Stimulated activated CD8-positive, alpha-beta memory T cell treated with anti-CD3 and anti-CD28 coated beads, Interleukin-15, amount 100 ng/mL, for 1 hour (primary cell): ENCODE measurements at regions not wholly inside any gene's neighbourhood (a gene's known extent, or its start where the extent isn't known, plus 50 kb on each side); places are given as distances from the start of the nearest gene placed in this dataset.

Experiments
- DNase-seq: peaks from one replicate; pipeline ENCODE4 v3.0.0-alpha.2; 2020; ENCODE audit warnings: low read depth

GRCh38 chr12:76219806-76220205, 128.4 kb downstream of the BBS10 start:
- DNase-seq, result no peak

- DNase-seq, result no peak
Observed at GRCh38 chr12:76216585-76217472, 131.4 kb downstream of the BBS10 start.

- DNase-seq, result no peak
Observed at GRCh38 chr12:76208129-76208528, 123.6 kb upstream of the NAP1L1 start.

GRCh38 chr12:76206677-76207072, 122.2 kb upstream of the NAP1L1 start:
- DNase-seq, result no peak

GRCh38 chr12:76206039-76206676, 121.7 kb upstream of the NAP1L1 start:
- no peak for DNase-seq

GRCh38 chr12:76202621-76203020, 118.1 kb upstream of the NAP1L1 start:
- DNase-seq, result no peak

- no peak for DNase-seq
Observed at GRCh38 chr12:76201758-76202157, 117.3 kb upstream of the NAP1L1 start.

- DNase-seq, result no peak
Observed at GRCh38 chr12:76201316-76201715, 116.8 kb upstream of the NAP1L1 start.

GRCh38 chr12:76199808-76200207, 115.3 kb upstream of the NAP1L1 start:
- DNase-seq, result no peak

GRCh38 chr12:76198839-76199238, 114.4 kb upstream of the NAP1L1 start:
- no peak for DNase-seq

GRCh38 chr12:76197283-76197682, 112.8 kb upstream of the NAP1L1 start:
- DNase-seq, result no peak

GRCh38 chr12:76195920-76196319, 111.4 kb upstream of the NAP1L1 start:
- no peak for DNase-seq

GRCh38 chr12:76194724-76195123, 110.2 kb upstream of the NAP1L1 start:
- DNase-seq, result no peak

- DNase-seq, result no peak
Observed at GRCh38 chr12:76193961-76194360, 109.5 kb upstream of the NAP1L1 start.

- DNase-seq, result no peak
Observed at GRCh38 chr12:76192416-76192815, 107.9 kb upstream of the NAP1L1 start.

- DNase-seq, result no peak
Observed at GRCh38 chr12:76190299-76190698, 105.8 kb upstream of the NAP1L1 start.

- DNase-seq, result no peak
Observed at GRCh38 chr12:76189851-76190250, 105.4 kb upstream of the NAP1L1 start.

GRCh38 chr12:76187177-76187576, 102.7 kb upstream of the NAP1L1 start:
- DNase-seq, result no peak

- DNase-seq, result no peak
Observed at GRCh38 chr12:76186131-76186906, 101.8 kb upstream of the NAP1L1 start.

GRCh38 chr12:76183459-76184186, 99.1 kb upstream of the NAP1L1 start:
- no peak for DNase-seq

- DNase-seq, result no peak
Observed at GRCh38 chr12:76180401-76181277, 96.2 kb upstream of the NAP1L1 start.
